GM21381 (cell line): ENCODE measurements at regions not wholly inside any gene's neighbourhood (a gene's known extent, or its start where the extent isn't known, plus 50 kb on each side); places are given as distances from the start of the nearest gene placed in this dataset.
"Not testable (repeated sequence)": the region's sequence is repeated elsewhere in the genome, so short reads cannot be mapped to it uniquely, and the experiment has no call there.

Source experiments
- ATAC-seq: cut with Tn5 transposase; IDR thresholded peaks from one replicate; pipeline ENCODE4 v1.9.1; 2021; ENCODE audit warnings: mild to moderate bottlenecking, moderate library complexity; ENCODE audit not compliant: unreplicated experiment

DNA sequence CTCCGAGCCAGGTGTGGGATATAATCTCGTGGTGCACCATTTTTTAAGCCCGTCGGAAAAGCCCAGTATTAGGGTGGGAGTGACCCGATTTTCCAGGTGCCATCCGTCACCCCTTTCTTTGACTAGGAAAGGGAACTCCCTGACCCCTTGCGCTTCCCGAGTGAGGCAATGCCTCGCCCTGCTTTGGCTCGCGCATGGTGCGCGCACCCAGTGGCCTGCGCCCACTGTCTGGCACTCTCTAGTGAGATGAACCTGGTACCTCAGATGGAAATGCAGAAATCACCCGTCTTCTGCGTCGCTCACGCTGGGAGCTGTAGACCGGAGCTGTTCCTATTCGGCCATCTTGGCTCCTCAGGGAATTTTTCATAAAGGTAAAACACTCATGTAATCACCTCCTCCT is 63.9 kb downstream of the RWDD3 start:
- ATAC-seq: not testable (repeated sequence)

DNA sequence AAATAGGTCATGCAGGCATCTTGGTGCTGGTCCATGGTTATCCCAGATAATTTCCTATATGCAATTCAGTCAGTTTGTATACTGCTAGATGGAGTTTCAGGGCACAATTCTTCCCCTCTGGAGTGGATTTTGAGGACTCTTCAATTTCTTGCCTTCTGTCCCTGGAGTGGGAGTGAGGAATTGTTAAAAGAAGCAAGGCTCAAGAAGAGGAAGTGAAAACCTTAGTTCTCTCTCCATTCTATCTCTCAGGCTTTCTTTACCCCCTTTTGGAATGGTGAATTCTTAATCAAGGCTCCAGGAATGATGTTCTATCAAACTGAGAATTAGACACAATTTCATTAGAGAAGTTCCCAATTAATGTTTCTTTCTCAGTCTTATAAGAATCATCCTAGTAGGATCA is 67.1 kb downstream of the RWDD3 start:
- ATAC-seq: no peak

DNA sequence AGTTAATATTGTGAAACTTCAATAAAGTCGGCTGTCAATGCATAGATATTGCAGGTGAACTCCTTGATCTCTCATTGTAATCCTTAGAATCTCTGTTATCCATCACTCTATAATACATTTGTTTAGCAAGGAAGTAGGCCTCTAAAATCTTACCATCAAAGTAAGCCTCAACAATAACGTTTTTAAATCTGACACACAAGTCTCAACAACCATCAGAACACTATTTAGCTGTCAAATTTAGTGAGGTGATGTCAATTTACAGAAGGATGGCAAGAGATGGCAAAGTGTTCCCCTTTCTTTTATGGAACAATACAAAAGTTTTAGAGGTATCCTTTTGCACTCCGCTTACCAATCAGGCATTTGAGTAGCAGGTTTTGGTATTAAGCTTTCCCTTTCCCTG is 67.6 kb downstream of the RWDD3 start:
- ATAC-seq: no peak

DNA sequence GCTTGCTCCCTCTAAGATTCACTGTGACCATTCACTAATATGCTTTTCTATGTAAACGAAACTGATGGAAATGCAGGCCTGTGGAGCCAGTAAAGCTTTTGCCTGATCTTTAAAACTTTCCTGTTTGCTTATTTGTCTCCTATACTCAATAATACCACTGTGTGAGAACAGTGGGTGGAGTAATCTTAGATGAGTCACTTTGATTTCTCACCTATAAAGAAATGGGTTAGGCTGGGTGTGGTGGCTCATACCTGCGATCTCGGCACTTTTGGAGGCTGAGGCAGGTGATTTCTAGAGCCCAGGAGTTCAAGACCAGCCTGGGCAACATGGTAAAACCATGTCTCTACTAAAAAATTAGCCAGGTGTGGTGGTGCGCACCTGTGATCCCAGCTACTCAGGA is 70.8 kb downstream of the RWDD3 start:
- no peak for ATAC-seq

DNA sequence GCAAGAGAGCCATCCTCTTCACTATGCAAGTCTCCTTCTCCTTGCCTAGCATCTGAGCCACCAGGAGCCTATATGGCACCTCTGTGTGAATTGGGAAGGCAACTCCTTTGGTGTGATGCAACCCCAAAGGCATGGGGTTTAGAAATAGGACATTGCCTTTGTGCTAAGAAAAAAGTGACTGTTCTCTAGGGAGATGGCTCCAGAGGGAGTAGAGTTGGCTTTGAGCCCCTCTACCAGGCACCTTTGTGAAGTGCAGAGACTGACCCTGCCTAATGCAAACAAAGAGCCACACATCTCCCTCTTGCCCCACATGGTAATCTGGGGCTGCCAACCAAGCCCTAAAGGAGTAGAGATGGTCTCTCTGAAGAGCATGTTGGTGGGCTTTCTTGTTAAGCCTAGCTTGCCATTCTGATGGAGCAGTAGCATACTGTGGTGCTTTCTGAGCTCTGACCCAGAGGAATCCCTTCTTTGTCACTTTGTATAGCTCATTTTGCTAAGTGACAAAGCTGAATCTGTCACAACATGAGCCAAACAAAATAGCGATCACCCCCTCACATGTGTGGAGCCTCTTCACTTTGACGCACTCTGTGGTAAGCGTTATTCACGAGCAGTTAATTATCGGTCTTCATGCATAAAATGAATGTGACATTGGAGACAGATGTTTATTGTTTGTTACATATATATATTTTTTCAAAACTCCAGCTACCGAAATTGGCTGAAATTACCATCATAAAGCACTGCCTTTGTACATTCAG is 74.4 kb downstream of the RWDD3 start:
- ATAC-seq: no peak

DNA sequence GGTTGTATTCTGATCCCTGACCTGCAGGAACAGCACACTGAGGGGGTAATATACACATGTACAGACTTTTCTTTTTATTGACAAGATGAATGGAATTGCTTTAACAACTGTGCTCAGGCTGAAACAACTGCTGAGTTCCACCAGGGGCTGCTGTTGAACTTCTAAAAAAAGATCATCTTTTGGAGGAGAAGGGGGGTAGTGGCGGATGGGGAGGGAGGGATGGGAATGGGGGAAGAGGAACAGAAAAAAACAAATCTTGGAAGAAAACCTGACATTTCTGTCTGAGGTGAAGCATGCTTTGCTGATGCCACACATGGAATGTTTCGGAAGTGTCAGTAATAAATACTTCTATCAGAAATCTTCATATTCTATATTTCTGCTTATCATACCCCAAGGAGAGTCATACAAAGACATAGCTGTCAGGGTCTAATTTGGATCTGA is 75.0 kb downstream of the RWDD3 start:
- no peak for ATAC-seq

DNA sequence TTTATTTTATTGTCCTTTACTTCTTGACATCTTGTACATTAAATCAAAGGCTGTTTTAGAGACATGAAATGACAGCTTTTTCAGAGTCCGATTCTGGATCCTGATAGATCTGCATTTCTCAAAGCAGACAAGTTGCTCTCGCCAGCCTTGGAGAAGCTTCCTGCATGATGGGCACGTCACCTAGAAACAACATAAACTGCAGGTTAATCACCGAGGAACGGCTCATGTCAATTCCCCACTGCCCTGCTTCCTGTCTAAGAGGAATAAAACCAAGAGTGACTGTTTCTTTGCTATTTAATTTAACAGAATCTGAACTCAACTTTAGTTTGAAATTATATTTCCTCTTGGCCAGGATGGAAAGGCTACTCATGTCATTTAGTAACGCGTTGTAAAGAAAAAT is 77.0 kb downstream of the RWDD3 start:
- no peak for ATAC-seq

DNA sequence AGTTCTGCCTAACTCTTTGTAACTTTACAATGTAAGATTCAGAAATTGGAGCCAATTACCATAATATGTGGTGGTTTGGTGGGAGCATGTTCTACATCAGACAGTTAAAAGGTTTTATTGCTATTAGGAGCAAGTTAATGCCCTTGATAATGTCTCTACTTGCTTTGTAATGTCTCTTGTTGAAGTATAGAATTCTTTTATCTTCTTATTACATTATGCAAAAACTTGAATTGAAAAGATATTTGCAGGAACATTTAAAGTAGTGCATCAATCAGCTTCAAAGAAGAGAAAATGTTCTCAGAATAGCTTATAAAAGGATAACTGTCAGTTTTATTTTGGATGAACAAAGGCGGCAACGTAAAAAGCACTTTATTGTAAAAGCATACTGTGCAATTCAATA is 77.8 kb downstream of the RWDD3 start:
- no peak for ATAC-seq

DNA sequence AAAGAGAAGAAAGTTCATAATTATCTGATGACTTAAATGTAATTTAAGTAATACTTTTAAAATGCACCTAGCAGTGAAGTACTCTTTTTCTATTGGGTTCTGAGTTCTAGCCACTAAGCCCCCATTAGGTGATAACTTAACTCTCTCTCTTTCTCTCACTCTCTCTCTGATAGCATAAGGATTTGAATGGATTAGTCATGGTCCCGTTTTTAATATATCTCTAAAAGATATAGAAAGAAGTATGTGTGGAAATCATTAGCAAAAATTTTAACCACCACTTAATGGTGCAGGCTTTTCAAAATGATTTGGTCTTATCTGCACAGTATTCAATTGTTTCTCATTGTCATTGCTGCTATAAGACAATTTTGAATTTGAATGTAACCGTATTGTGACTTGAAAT is 78.2 kb downstream of the RWDD3 start:
- no peak for ATAC-seq

DNA sequence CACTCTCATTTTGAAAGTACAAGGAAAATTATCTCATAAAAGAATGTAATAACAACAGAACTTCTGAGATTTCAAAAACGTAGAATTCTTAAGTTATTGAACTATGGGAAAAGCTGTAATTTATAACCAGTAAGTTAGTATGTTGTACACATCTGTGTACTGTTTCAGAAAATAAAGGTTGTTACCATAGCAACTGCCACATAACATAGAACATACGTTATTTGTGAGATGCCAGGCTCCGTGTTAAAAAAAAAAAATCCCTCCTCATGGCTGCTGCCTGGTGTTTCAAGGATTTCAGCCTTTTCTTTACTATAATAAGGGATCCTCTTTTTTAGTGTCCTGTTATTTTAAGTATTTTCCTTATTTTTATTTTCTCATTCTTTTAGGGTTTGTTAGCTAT is 79.5 kb downstream of the RWDD3 start:
- no peak for ATAC-seq

DNA sequence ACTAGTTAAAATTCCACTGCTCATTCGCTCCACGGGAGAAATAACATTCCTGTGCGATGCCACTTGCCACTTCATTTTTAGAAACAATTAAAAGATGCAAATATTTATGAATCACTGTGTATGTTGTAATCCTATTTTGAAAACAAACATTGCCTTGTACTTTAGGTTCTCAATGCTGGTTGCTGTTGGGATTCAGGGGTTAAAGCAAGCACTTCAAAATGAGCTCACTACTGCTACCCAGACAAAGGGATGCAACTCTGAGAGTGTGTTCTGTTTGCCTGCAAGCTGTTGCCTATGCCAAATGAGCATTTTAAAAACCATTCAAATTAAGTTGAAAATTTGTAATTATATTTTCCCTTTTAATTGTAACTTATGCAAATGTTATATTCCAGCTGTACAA is 87.5 kb downstream of the RWDD3 start:
- ATAC-seq: no peak

DNA sequence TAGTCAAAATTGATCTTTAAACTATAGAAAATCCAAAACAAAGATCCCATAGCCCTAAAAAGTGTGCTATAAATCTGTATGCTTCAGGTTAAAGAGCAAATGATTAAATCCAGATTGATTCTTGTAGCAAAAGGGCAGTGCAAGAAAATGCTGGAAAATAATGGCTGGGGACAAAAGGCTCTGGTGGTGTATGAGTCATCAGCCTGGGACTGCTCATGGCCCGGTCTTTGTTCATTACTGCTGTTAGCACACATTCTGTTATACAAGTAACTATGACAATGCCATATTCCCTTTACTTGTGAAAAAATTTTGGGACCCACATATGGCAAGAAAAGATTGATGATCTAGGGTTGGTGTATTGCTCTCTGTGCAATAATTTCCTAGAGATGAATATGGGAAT is 89.1 kb downstream of the RWDD3 start:
- no peak for ATAC-seq

DNA sequence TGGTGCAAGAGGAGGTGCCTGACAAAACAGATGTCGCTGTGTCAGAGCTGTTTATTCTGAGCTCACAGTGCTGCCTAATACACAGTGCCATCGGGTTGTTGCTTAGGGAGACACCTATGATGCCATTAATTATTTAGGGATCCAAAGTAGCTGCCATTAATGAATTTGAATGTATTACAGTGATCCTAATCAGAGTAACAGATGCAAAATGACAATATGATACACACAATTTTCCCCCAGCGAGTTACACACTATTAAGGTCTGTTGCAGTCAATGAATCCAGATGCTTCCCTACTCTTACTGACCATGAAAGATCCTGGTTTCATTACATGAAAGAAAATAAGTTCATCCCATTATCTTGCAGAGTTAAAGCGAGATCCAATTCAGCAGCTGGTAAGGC is 91.3 kb downstream of the RWDD3 start:
- ATAC-seq: no peak

DNA sequence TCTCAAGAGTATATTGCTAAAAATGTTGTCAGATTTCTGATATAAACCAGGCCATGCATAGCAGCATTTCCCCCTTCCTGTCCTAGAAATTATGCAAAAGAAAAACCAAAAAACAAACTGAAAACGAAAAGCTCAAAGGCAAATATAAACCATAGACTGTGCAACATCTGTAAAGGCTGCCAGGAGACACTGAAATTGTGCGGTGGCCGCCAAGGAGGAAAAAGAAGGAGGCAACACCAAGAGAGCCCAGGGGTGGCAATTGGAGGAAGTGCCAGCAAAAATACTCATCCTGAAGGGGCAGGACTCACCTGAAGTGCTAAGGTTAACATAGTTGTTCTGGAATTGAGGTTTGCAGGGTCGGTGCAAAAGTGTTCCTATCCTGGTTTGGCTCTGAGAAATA is 92.0 kb downstream of the RWDD3 start:
- ATAC-seq: no peak

DNA sequence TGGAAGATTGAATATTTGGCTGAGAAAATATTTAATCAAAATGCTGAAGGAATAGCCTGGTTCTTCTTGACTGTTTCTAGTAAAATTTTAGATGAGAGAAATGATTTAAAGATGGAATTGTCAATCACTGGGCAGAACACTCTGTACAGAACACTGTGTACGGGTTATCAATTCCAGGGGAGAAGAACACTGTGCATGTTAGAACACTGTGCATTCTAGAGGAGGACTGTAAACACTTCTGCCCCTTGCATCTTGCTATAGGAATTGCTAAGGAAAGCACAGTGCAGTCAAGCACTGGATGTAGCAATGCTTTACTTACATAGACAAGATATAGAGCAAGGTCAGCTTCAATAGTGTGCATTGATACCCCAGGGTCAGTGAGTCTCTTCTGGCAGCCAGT is 98.7 kb downstream of the RWDD3 start:
- ATAC-seq: no peak

DNA sequence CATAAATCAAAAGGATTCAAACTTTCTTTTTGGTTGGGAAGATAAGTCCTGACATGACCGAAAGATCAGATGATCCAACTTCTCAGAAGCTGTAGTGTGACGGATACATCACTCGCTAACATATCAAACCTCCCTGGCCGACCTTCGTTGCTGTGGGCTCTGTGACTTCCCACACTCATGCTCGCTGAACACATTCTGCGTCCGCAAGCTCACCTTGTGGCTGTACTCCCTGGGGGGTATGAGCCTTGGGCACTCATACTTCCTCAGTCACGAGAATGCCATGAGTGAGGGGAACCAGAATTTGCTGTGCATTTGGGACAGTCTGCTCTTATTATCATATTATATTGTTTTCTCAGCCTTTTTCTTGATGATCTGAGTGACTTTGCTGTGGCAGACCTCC is 105.4 kb downstream of the RWDD3 start:
- ATAC-seq: no peak

DNA sequence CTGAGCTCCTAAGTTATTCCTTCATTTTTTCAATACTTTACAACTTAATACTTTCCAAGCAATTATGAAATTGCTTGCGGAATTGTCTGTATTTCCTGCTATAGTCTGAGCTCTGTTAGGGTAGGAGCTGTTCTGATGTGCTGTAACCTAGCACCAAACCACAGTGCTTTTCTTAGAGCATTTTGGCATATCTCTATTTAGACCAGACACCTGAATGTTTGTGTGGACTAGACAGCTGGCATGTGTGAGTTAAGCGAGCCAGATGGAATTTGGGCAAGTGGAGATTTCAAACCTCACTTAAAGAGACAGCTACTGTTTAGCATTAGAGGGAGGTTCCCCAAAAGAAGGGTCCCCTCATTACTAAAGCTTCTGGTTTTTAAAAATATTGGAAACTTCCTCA is 106.1 kb downstream of the RWDD3 start:
- ATAC-seq: no peak

DNA sequence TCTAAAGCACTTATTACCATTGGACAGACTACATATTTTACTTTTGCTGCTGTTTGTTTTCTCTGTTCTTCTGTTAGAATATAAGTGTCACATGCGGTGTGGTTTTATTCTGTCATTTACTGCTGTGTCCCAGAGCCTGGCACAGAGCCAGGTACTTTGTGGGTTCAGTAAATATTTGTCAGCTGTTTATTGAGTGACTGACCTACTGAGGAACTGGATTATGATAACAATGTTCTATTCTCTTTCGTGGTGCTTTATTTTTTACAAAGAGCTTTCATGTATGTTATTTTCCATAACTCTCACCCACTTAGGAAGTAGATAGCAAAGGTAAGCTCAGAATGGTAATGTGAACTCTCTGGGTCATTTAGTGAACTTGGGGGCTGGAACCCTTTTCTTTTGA is 118.8 kb downstream of the RWDD3 start:
- ATAC-seq: no peak

DNA sequence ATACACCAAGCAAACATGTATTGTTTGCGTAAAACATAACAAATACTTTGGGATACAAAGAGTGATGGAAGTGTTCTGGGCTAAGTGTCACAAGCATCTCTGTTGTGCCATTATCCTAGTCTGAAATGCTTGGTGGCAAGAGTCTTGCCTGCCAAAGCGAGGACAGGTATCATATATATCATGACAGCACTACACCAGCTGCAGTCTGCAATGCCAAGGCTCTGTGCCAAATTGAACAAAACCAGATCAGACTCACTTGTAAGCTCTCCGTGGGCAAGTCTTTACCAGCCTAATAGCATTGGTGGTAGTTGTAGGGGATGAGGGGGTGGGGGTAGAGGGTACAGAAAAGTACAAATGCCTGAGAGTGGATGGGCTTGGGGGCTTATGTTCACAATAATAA is 119.2 kb downstream of the RWDD3 start:
- ATAC-seq: no peak

DNA sequence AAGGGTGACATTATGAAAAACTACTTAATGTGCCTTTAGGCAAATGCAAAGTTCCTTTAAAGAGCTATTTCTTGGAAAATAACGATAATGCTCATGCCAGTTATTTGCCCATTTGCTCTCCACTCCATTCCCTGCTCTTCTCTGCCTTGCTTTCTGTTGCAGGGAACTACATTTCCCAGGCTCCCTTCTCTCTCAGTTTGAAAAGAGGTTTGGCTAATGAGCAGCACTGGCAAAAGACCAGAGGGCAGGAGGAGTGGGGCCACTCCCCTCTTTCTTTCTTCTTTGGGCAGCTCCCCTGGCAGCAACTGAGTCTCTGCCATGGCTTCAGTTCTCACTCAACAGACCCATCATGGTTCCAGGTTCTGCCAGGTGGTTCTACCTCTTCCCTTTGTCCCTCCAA is 130.5 kb downstream of the RWDD3 start:
- no peak for ATAC-seq

DNA sequence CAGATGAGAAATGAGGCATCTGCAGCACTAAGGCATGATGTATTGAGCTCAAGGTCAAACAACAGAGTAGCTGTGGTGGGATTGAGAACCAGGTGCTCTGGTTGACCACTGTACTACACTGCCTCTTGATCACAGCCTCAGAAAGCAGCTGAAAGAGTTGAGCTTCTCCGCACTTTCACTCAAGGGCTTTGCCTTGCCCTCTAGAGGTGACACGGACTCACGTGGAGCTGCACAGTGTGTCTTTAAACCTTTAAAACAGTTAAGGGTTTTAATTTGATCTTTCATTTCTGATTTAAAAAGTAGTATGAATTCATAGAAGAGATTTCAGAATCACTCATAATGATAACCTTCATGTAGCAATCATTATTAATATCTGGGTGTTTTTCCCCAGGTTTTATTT is 132.5 kb downstream of the RWDD3 start:
- no peak for ATAC-seq

DNA sequence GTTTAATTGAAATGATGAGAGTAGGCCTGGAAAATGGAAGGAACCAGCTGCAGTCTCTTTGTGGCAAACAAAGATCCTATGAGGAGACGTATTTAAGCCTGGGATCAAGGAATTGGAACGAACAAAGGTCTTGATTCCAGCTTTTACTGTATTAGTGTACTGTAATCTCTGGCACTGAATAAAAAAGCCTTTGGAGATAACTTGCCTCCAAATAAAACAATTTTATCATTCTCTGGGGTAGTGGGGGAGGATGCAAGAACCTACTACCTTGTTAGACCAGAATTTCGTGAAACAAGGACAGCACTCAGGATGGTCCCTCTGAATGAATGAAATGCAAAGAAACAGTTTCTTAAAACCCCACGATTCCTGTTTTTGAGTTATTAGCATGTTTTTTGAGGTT is 134.2 kb downstream of the RWDD3 start:
- no peak for ATAC-seq

DNA sequence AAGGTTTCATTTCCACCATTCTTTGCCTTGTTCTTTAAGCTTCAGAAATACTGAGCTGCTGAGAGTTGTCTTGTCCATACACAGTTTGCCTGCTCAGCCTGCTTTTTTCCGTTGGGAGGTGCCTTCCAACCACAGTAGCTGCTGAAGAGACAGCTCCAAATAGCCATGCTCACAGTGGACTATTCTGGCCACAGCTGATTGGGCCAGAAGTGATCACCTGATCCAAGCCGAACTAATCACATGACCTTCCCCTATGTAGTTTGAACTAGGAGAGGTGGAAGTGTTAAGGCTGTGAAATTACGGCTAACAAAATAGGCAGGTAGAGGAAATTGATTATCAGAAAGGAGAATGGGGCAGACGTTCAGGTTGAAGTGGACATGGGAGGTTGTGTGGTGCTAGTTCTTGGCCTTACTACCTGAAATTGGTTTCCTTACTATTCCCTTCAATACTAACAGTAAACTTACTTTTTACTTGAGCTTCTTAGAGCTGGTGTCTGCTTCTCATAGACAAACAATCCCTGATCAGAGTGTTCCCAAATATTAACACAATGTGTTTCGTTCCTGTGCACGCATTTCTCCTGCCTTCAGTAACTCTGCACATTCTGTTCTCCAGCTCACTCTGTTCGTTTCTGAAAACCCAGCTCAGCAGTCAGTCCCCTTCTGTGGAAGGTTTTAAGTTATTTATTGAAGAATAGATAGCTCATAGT is 136.1 kb downstream of the RWDD3 start:
- ATAC-seq: no peak
